Stimulated activated CD4-positive, alpha-beta T cell treated with anti-CD3 and anti-CD28 coated beads, Interleukin-2, amount 100 ng/mL, for 48 hours (primary cell): ENCODE measurements at regions not wholly inside any gene's neighbourhood (a gene's known extent, or its start where the extent isn't known, plus 50 kb on each side); places are given as distances from the start of the nearest gene placed in this dataset.

Experiments
- DNase-seq, 2 donors: peaks; one replicate each; pipeline ENCODE4 v3.0.0-alpha.2; 2020

GRCh38 chr11:134758342-134758931 lies 346.4 kb upstream of the B3GAT1 start:
- DNase-seq = no peak

GRCh38 chr11:134757633-134758032 lies 345.6 kb upstream of the B3GAT1 start:
- no peak for DNase-seq

- no peak for DNase-seq
Measured at GRCh38 chr11:134756811-134757540, 344.9 kb upstream of the B3GAT1 start.

GRCh38 chr11:134755535-134755934 lies 343.5 kb upstream of the B3GAT1 start:
- no peak for DNase-seq

- DNase-seq = no peak
Measured at GRCh38 chr11:134754521-134755198, 342.6 kb upstream of the B3GAT1 start.

GRCh38 chr11:134753771-134754520 lies 341.9 kb upstream of the B3GAT1 start:
- DNase-seq = no peak

- DNase-seq = no peak
Measured at GRCh38 chr11:134752964-134753770, 341.1 kb upstream of the B3GAT1 start.

- no peak for DNase-seq
Measured at GRCh38 chr11:134752526-134752925, 340.5 kb upstream of the B3GAT1 start.

GRCh38 chr11:134751766-134752165 lies 339.7 kb upstream of the B3GAT1 start:
- no peak for DNase-seq

GRCh38 chr11:134751031-134751585 lies 339.1 kb upstream of the B3GAT1 start:
- no peak for DNase-seq

- DNase-seq = no peak
Measured at GRCh38 chr11:134750619-134751018, 338.6 kb upstream of the B3GAT1 start.

GRCh38 chr11:134749040-134749839 lies 337.2 kb upstream of the B3GAT1 start:
- DNase-seq = no peak

- DNase-seq = no peak
Measured at GRCh38 chr11:134746609-134747008, 334.6 kb upstream of the B3GAT1 start.

- no peak for DNase-seq
Measured at GRCh38 chr11:134745456-134745855, 333.4 kb upstream of the B3GAT1 start.

- no peak for DNase-seq
Measured at GRCh38 chr11:134743820-134744195, 331.8 kb upstream of the B3GAT1 start.

GRCh38 chr11:134742956-134743819 lies 331.1 kb upstream of the B3GAT1 start:
- DNase-seq = no peak

- no peak for DNase-seq
Measured at GRCh38 chr11:134742224-134742612, 330.2 kb upstream of the B3GAT1 start.

- no peak for DNase-seq
Measured at GRCh38 chr11:134741453-134742223, 329.6 kb upstream of the B3GAT1 start.

- no peak for DNase-seq
Measured at GRCh38 chr11:134740590-134741261, 328.7 kb upstream of the B3GAT1 start.
